H9 (cell line): ENCODE measurements at regions not wholly inside any gene's neighbourhood (a gene's known extent, or its start where the extent isn't known, plus 50 kb on each side); places are given as distances from the start of the nearest gene placed in this dataset.

Experiments used
- DNase-seq: peaks from one replicate; pipeline ENCODE4 v3.0.0-alpha.2; 2017
- H2AFZ ChIP-seq: one replicate; pipeline ENCODE4 v1.6.1; 2013; ENCODE audit warnings: mild to moderate bottlenecking, low read length, control low read depth, moderate library complexity
- H2AK5ac ChIP-seq: 2 replicates; pipeline ENCODE4 v1.6.1; 2013; ENCODE audit warnings: low read length, control low read depth, mixed read lengths; ENCODE audit not compliant: insufficient read length
- H2BK120ac ChIP-seq: one replicate; pipeline ENCODE4 v1.6.1; 2013; ENCODE audit warnings: low read depth, mild to moderate bottlenecking, low read length, control low read depth, inconsistent platforms; ENCODE audit not compliant: poor library complexity, severe bottlenecking
- H2BK12ac ChIP-seq: 2 replicates; pipeline ENCODE4 v1.6.1; 2013; ENCODE audit warnings: low read length, control low read depth, mixed read lengths, low read depth; ENCODE audit not compliant: insufficient read length
- H2BK15ac ChIP-seq: 2 replicates; pipeline ENCODE4 v1.6.1; 2013; ENCODE audit warnings: low read depth, low read length, control low read depth
- H2BK20ac ChIP-seq: one replicate; pipeline ENCODE4 v1.6.1; 2013; ENCODE audit warnings: low read depth, mild to moderate bottlenecking, low read length, control low read depth, inconsistent platforms; ENCODE audit not compliant: poor library complexity, severe bottlenecking
- H2BK5ac ChIP-seq: 2 replicates; pipeline ENCODE4 v1.6.1; 2013; ENCODE audit warnings: low read length, control low read depth, mixed read lengths; ENCODE audit not compliant: insufficient read length
- H3K14ac ChIP-seq: 2 replicates; pipeline ENCODE4 v1.6.1; 2013; ENCODE audit warnings: low read length, control low read depth; ENCODE audit not compliant: insufficient read depth
- H3K18ac ChIP-seq: 2 replicates; pipeline ENCODE4 v1.6.1; 2013; ENCODE audit warnings: low read depth, mild to moderate bottlenecking, mixed read lengths, low read length, control low read depth; ENCODE audit not compliant: insufficient read length
- H3K23ac ChIP-seq: 2 replicates; pipeline ENCODE4 v1.6.1; 2013; ENCODE audit warnings: low read length, control low read depth, mixed read lengths, low read depth; ENCODE audit not compliant: insufficient read length
- H3K23me2 ChIP-seq: 2 replicates; pipeline ENCODE4 v1.6.1; 2013; ENCODE audit warnings: low read depth, mild to moderate bottlenecking, mixed read lengths, low read length, control low read depth; ENCODE audit not compliant: insufficient read length, poor library complexity, severe bottlenecking
- H3K27ac ChIP-seq: 2 replicates; pipeline ENCODE4 v1.5.1; 2013; ENCODE audit warnings: low read length, control low read depth, mixed read lengths, low read depth; ENCODE audit not compliant: insufficient read length
- H3K27me3 ChIP-seq: 2 replicates; pipeline ENCODE4 v1.6.1; 2013; ENCODE audit warnings: low read length, control low read depth, inconsistent platforms; ENCODE audit not compliant: insufficient read depth
- H3K4ac ChIP-seq: 2 replicates; pipeline ENCODE4 v1.6.1; 2013; ENCODE audit warnings: low read depth, mild to moderate bottlenecking, control low read depth, inconsistent platforms, low read length, moderate library complexity
- H3K4me1 ChIP-seq: 2 replicates; pipeline ENCODE4 v1.6.1; 2013; ENCODE audit warnings: low read length, control low read depth, inconsistent platforms; ENCODE audit not compliant: insufficient read depth
- H3K4me2 ChIP-seq: 2 replicates; pipeline ENCODE4 v1.6.1; 2013; ENCODE audit warnings: low read length, control low read depth, mixed read lengths; ENCODE audit not compliant: insufficient read length, insufficient read depth
- H3K56ac ChIP-seq: 2 replicates; pipeline ENCODE4 v1.6.1; 2013; ENCODE audit warnings: low read depth, mild to moderate bottlenecking, mixed read lengths, low read length, control low read depth; ENCODE audit not compliant: insufficient read length
- H3K79me1 ChIP-seq: 2 replicates; pipeline ENCODE4 v1.6.1; 2013; ENCODE audit warnings: low read depth, mild to moderate bottlenecking, moderate library complexity, low read length, control low read depth, inconsistent platforms; ENCODE audit not compliant: insufficient read depth, poor library complexity, severe bottlenecking
- H3K79me2 ChIP-seq: 2 replicates; pipeline ENCODE4 v1.6.1; 2013; ENCODE audit warnings: low read length, control low read depth, inconsistent platforms; ENCODE audit not compliant: insufficient read depth
- H3K9ac ChIP-seq: 2 replicates; pipeline ENCODE4 v1.6.1; 2013; ENCODE audit warnings: low read length, control low read depth, mixed read lengths; ENCODE audit not compliant: insufficient read length; ENCODE audit errors: extremely low read depth
- H3K9me3 ChIP-seq: one replicate; pipeline ENCODE4 v1.6.1; 2013; ENCODE audit warnings: low read depth, low read length, inconsistent platforms; ENCODE audit not compliant: control insufficient read depth
- H3T11ph ChIP-seq: one replicate; pipeline ENCODE4 v1.6.1; 2013; ENCODE audit warnings: mild to moderate bottlenecking, low read length, control low read depth, inconsistent platforms
- H4K20me1 ChIP-seq: one replicate; pipeline ENCODE4 v1.6.1; 2013; ENCODE audit not compliant: control insufficient read depth, insufficient read length, insufficient read depth
- H4K5ac ChIP-seq: 2 replicates; pipeline ENCODE4 v1.6.1; 2013; ENCODE audit warnings: low read depth, mild to moderate bottlenecking, mixed read lengths, low read length, control low read depth; ENCODE audit not compliant: insufficient read length
- H4K8ac ChIP-seq: replicated peaks from 2 replicates; pipeline ENCODE4 v1.6.1; 2013; ENCODE audit warnings: low read length, control low read depth, mixed read lengths, low read depth; ENCODE audit not compliant: insufficient read length
- H4K91ac ChIP-seq: 2 replicates; pipeline ENCODE4 v1.6.1; 2013; ENCODE audit warnings: low read depth, mild to moderate bottlenecking, moderate library complexity, mixed read lengths, low read length, control low read depth; ENCODE audit not compliant: insufficient read length
- H3K27ac Mint-ChIP-seq, 3 experiments: 2 replicates in 2 of 3; 3 replicates in 1 of 3; pipeline ENCODE4 v1.8.0; 2020 to 2021; ENCODE audit warnings: mixed read lengths in 3 of 3, mild to moderate bottlenecking in 1 of 3, moderate library complexity in 1 of 3
- H3K27me3 Mint-ChIP-seq: 2 replicates; pipeline ENCODE4 v1.8.0; 2021; ENCODE audit warnings: low read depth, mild to moderate bottlenecking, moderate library complexity, mixed read lengths
- H3K36me3 Mint-ChIP-seq, 3 experiments: 2 replicates in 2 of 3; 3 replicates in 1 of 3; pipeline ENCODE4 v1.8.0; 2020 to 2021; ENCODE audit warnings: low read depth in 3 of 3, mixed read lengths in 3 of 3; ENCODE audit not compliant: insufficient read depth in 1 of 3
- H3K4me1 Mint-ChIP-seq, 2 experiments: 2 replicates each; pipeline ENCODE4 v1.8.0; 2020; ENCODE audit warnings: mixed read lengths in 2 of 2
- H3K4me3 Mint-ChIP-seq, 2 experiments: 2 replicates in 1 of 2; 3 replicates in 1 of 2; pipeline ENCODE4 v1.8.0; 2020 to 2021; ENCODE audit warnings: mild to moderate bottlenecking in 2 of 2, mixed read lengths in 2 of 2, moderate library complexity in 1 of 2
- H3K9me3 Mint-ChIP-seq, 2 experiments: 2 replicates in 1 of 2; 3 replicates in 1 of 2; pipeline ENCODE4 v1.8.0; 2020; ENCODE audit warnings: mild to moderate bottlenecking in 2 of 2, mixed read lengths in 2 of 2, moderate library complexity in 1 of 2
- WGBS: extraction: QIAGEN DNeasy Blood & Tissue Kit; methylation state at CpG from one replicate; pipeline ENCODE4 v1.1.7; 2013; ENCODE audit warnings: missing lambda C conversion rate, low lambda C conversion rate, mixed read lengths; ENCODE audit not compliant: insufficient read length; ENCODE audit errors: extremely low coverage; 5-methylcytosine and 5-hydroxymethylcytosine counted together
- TF ChIP-seq, protein P1 (sequence below): fragments of 200-600 bp; sonication (generic); conservative IDR thresholded peaks from 3 replicates; pipeline ENCODE4 v1.8.0; 2021; ENCODE audit warnings: antibody characterized with exemption, mild to moderate bottlenecking

DNA sequence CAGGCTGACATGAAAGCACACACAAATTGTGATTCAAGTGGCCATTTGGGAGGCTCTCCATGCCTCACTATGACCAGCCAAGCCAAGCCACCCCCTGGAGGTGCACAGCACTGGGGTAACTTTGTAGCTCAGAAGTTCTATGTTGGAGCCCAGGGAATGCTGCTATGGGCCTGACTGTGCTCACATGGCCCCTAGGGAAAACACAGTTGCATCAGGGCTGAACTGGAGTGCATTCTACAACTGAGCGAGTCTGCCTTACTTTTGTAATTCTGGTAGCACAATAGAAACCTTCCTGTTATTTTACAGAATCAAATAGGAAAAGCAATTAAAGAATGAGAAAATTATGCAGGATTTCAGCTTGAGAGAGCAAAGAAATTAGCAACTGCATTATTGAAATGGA is 455.5 kb upstream of the TRPC7 start:
- Histone ChIP-seq H2BK12ac (no peak overlapping the region), H4K5ac (no peak overlapping the region), H3K79me2 (no peaks in the 10 kb centered on the region), H3K27me3 (no peaks in the 10 kb centered on the region), H2BK120ac (no peak overlapping the region), H3K27ac (no peak overlapping the region), H3K23ac (no peak overlapping the region), H2BK5ac (no peak overlapping the region), H3K18ac (no peak overlapping the region), H3K14ac (no peak overlapping the region; the same call in 1 of the 2 replicates), H3K4me2 (no peak overlapping the region), H3K4me1 (no peaks in the 10 kb centered on the region), H4K8ac (no peak overlapping the region), H2AFZ (no peak overlapping the region), H3T11ph (no peak overlapping the region), H2AK5ac (no peak overlapping the region), H3K23me2 (no peaks in the 10 kb centered on the region), H2BK20ac (no peak overlapping the region), H2BK15ac (no peak overlapping the region), H3K9me3 (no peaks in the 10 kb centered on the region), H3K56ac (no peak overlapping the region), H3K9ac (no peak overlapping the region), H3K79me1 (no peaks in the 10 kb centered on the region), H4K91ac (no peak overlapping the region), H3K4ac (no peak overlapping the region), H4K20me1 (no peaks in the 10 kb centered on the region)
- 0 out of 7 replicates have a peak, but pooled peaks cover 0 to 1% (median 0%) of the 10 kb centered on the region in 3 experiments for H3K36me3 Mint-ChIP-seq
- peaks cover 4 to 5% of the 10 kb centered on the region in 2 experiments; a peak in 2 of 5 replicates for H3K9me3 Mint-ChIP-seq
- WGBS = no CpG with 5 or more reads among the region's 1 CpG
- DNase-seq = no peak
- H3K4me1 Mint-ChIP-seq = 0 out of 4 replicates have a peak, but pooled peaks cover 0 to 2% of the 10 kb centered on the region in 2 experiments
- no peak overlapping the region for H3K27ac Mint-ChIP-seq
- H3K27me3 Mint-ChIP-seq = no peaks in the 10 kb centered on the region
- H3K4me3 Mint-ChIP-seq = no peak overlapping the region
- TF ChIP-seq, protein P1, sequence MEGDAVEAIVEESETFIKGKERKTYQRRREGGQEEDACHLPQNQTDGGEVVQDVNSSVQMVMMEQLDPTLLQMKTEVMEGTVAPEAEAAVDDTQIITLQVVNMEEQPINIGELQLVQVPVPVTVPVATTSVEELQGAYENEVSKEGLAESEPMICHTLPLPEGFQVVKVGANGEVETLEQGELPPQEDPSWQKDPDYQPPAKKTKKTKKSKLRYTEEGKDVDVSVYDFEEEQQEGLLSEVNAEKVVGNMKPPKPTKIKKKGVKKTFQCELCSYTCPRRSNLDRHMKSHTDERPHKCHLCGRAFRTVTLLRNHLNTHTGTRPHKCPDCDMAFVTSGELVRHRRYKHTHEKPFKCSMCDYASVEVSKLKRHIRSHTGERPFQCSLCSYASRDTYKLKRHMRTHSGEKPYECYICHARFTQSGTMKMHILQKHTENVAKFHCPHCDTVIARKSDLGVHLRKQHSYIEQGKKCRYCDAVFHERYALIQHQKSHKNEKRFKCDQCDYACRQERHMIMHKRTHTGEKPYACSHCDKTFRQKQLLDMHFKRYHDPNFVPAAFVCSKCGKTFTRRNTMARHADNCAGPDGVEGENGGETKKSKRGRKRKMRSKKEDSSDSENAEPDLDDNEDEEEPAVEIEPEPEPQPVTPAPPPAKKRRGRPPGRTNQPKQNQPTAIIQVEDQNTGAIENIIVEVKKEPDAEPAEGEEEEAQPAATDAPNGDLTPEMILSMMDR = no peak
